Duodenal mucosa (tissue), 2 donors: ENCODE measurements at regions not wholly inside any gene's neighbourhood (a gene's known extent, or its start where the extent isn't known, plus 50 kb on each side); places are given as distances from the start of the nearest gene placed in this dataset.
"Not testable (repeated sequence)": the region's sequence is repeated elsewhere in the genome, so short reads cannot be mapped to it uniquely, and the experiment has no call there.

Experiments
- H3K27ac ChIP-seq: one replicate; pipeline ENCODE4 v1.7.0; 2013; ENCODE audit warnings: low read depth, low read length
- H3K27me3 ChIP-seq, 2 donors: one replicate each; pipeline ENCODE4 v1.7.0; 2013; ENCODE audit warnings: low read length in 2 of 2, control low read depth in 1 of 2; ENCODE audit not compliant: insufficient read depth in 2 of 2, control insufficient read depth in 1 of 2
- H3K36me3 ChIP-seq, 2 donors: one replicate each; pipeline ENCODE4 v1.7.0; 2013; ENCODE audit warnings: low read length in 2 of 2, control low read depth in 1 of 2; ENCODE audit not compliant: insufficient read depth in 2 of 2, control insufficient read depth in 1 of 2
- H3K4me1 ChIP-seq, 2 donors: one replicate each; pipeline ENCODE4 v1.7.0; 2013; ENCODE audit warnings: low read length in 2 of 2, control low read depth in 1 of 2; ENCODE audit not compliant: insufficient read depth in 2 of 2, control insufficient read depth in 1 of 2
- H3K4me3 ChIP-seq, 2 donors: one replicate each; pipeline ENCODE4 v1.7.0; 2013; ENCODE audit warnings: low read length in 2 of 2, low read depth in 1 of 2
- H3K9ac ChIP-seq, 2 donors: one replicate each; pipeline ENCODE4 v1.7.0; 2013; ENCODE audit warnings: low read length in 2 of 2, low read depth in 1 of 2
- H3K9me3 ChIP-seq, 2 donors: one replicate each; pipeline ENCODE4 v1.7.0; 2013; ENCODE audit warnings: low read length in 2 of 2, control low read depth in 1 of 2; ENCODE audit not compliant: control insufficient read depth in 1 of 2

- Histone ChIP-seq H3K36me3 (no peaks in the 10 kb centered on the region), H3K4me1 (no peaks in the 10 kb centered on the region), H3K27ac (no peak overlapping the region), H3K9me3 (no peaks in the 10 kb centered on the region), H3K9ac (no peak overlapping the region), H3K27me3 (no peaks in the 10 kb centered on the region), H3K4me3 (no peak overlapping the region)
Observed at GRCh38 chr1:90864681-90865080, 147.6 kb upstream of the BARHL2 start.

- Histone ChIP-seq H3K4me3 (no peak overlapping the region), H3K9ac (no peak overlapping the region), H3K27ac (no peak overlapping the region), H3K27me3 (no peaks in the 10 kb centered on the region), H3K36me3 (no peaks in the 10 kb centered on the region), H3K4me1 (no peaks in the 10 kb centered on the region), H3K9me3 (no peaks in the 10 kb centered on the region)
Observed at GRCh38 chr1:90862782-90863181, 145.7 kb upstream of the BARHL2 start.

- H3K27me3 ChIP-seq, H3K27ac ChIP-seq, H3K9ac ChIP-seq, H3K4me3 ChIP-seq, H3K4me1 ChIP-seq, H3K9me3 ChIP-seq, H3K36me3 ChIP-seq: not testable (repeated sequence)
Observed at GRCh38 chr1:90861421-90861820, 144.3 kb upstream of the BARHL2 start.

GRCh38 chr1:90856463-90857007, 139.4 kb upstream of the BARHL2 start:
- Histone ChIP-seq H3K27ac (no peak overlapping the region), H3K9me3 (no peaks in the 10 kb centered on the region), H3K36me3 (no peaks in the 10 kb centered on the region), H3K9ac (no peak overlapping the region), H3K27me3 (peaks cover 0 to 15% of the 10 kb centered on the region in 2 donors), H3K4me3 (no peak overlapping the region), H3K4me1 (peaks cover 4 to 6% of the 10 kb centered on the region in 2 donors)

GRCh38 chr1:90854397-90854924, 137.4 kb upstream of the BARHL2 start:
- no peak overlapping the region for H3K27ac ChIP-seq
- H3K9me3 ChIP-seq, result no peaks in the 10 kb centered on the region
- no peaks in the 10 kb centered on the region for H3K36me3 ChIP-seq
- peaks cover 0 to 26% of the 10 kb centered on the region in 2 donors for H3K27me3 ChIP-seq
- H3K4me3 ChIP-seq, result no peak overlapping the region
- peaks cover 8 to 15% of the 10 kb centered on the region in 2 donors for H3K4me1 ChIP-seq
- no peak overlapping the region for H3K9ac ChIP-seq

GRCh38 chr1:90851711-90852050, 134.6 kb upstream of the BARHL2 start:
- no peak overlapping the region for H3K9ac ChIP-seq
- no peak overlapping the region for H3K27ac ChIP-seq
- H3K9me3 ChIP-seq, result no peaks in the 10 kb centered on the region
- H3K4me1 ChIP-seq, result peaks cover 8 to 15% of the 10 kb centered on the region in 2 donors
- H3K4me3 ChIP-seq, result peak overlapping the region; percentile 56 to 71
- peaks cover 0 to 31% of the 10 kb centered on the region in 2 donors for H3K27me3 ChIP-seq
- H3K36me3 ChIP-seq, result no peaks in the 10 kb centered on the region

GRCh38 chr1:90850898-90851710, 134.0 kb upstream of the BARHL2 start:
- peaks cover 8 to 15% of the 10 kb centered on the region in 2 donors for H3K4me1 ChIP-seq
- H3K27ac ChIP-seq, result no peak overlapping the region
- H3K9ac ChIP-seq, result peak overlapping the region; percentile 46 to 66
- peak overlapping the region; percentile 71 to 88 for H3K4me3 ChIP-seq
- H3K27me3 ChIP-seq, result peaks cover 0 to 31% of the 10 kb centered on the region in 2 donors
- H3K36me3 ChIP-seq, result no peaks in the 10 kb centered on the region
- H3K9me3 ChIP-seq, result no peaks in the 10 kb centered on the region

- no peaks in the 10 kb centered on the region for H3K36me3 ChIP-seq
- H3K9me3 ChIP-seq, result no peaks in the 10 kb centered on the region
- peaks cover 8 to 15% of the 10 kb centered on the region in 2 donors for H3K4me1 ChIP-seq
- H3K9ac ChIP-seq, result peak overlapping the region; percentile 46 to 66
- H3K27ac ChIP-seq, result no peak overlapping the region
- H3K4me3 ChIP-seq, result peak overlapping the region; percentile 71 to 88
- peaks cover 0 to 35% of the 10 kb centered on the region in 2 donors for H3K27me3 ChIP-seq
Observed at GRCh38 chr1:90850181-90850897, 133.2 kb upstream of the BARHL2 start.

- Histone ChIP-seq H3K4me3 (no peak overlapping the region), H3K27ac (no peak overlapping the region), H3K4me1 (no peaks in the 10 kb centered on the region), H3K9me3 (no peaks in the 10 kb centered on the region), H3K27me3 (peaks cover 37 to 71% of the 10 kb centered on the region in 2 donors), H3K36me3 (no peaks in the 10 kb centered on the region), H3K9ac (no peak overlapping the region)
Observed at GRCh38 chr1:90841473-90841872, 124.4 kb upstream of the BARHL2 start.

GRCh38 chr1:90840352-90840751, 123.2 kb upstream of the BARHL2 start:
- H3K4me1 ChIP-seq, result peaks cover 0 to 6% of the 10 kb centered on the region in 2 donors
- no peak overlapping the region for H3K27ac ChIP-seq
- H3K9me3 ChIP-seq, result no peaks in the 10 kb centered on the region
- peaks cover 48 to 79% of the 10 kb centered on the region in 2 donors for H3K27me3 ChIP-seq
- no peak overlapping the region for H3K9ac ChIP-seq
- H3K36me3 ChIP-seq, result no peaks in the 10 kb centered on the region
- no peak overlapping the region for H3K4me3 ChIP-seq
